ENCODE measurements at regions not wholly inside any gene's neighbourhood (a gene's known extent, or its start where the extent isn't known, plus 50 kb on each side); places are given as distances from the start of the nearest gene placed in this dataset.

DNA sequence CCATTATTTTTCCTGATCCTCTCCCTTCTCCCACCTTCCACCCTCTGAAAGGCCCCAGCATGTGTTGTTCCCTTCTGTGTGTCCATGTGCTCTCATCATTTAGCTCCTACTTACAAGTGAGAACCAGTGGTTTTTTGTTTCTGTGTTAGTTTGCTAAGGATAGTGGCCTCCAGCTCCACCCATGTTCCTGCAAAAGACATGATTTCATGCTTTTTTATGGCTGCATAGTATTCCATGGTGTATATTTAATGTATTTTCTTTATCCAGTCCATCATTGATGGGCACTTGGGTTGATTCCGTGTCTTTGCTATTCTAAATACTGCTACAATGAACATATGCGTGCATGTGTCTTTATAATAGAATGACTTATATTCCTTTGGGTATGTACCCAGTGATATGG, 89.4 kb upstream of the C1orf174 start:
- no peaks in the 10 kb centered on the region for H3K9me2 ChIP-seq (replicated peaks; ENCODE audit: control insufficient read depth, low read length)
- no peak overlapping the region for H3K4me3 ChIP-seq (ENCODE audit: low read length)
- H3K27ac ChIP-seq (ENCODE audit: low read depth, low read length) = no peak overlapping the region
- TF ChIP-seq, protein P1, sequence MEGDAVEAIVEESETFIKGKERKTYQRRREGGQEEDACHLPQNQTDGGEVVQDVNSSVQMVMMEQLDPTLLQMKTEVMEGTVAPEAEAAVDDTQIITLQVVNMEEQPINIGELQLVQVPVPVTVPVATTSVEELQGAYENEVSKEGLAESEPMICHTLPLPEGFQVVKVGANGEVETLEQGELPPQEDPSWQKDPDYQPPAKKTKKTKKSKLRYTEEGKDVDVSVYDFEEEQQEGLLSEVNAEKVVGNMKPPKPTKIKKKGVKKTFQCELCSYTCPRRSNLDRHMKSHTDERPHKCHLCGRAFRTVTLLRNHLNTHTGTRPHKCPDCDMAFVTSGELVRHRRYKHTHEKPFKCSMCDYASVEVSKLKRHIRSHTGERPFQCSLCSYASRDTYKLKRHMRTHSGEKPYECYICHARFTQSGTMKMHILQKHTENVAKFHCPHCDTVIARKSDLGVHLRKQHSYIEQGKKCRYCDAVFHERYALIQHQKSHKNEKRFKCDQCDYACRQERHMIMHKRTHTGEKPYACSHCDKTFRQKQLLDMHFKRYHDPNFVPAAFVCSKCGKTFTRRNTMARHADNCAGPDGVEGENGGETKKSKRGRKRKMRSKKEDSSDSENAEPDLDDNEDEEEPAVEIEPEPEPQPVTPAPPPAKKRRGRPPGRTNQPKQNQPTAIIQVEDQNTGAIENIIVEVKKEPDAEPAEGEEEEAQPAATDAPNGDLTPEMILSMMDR (IDR thresholded peaks at IDR 0.05; ENCODE audit: low read depth, low read length, poor library complexity, severe bottlenecking) = no peak
- no peak for TF ChIP-seq EZH2phosphoT487 (IDR thresholded peaks at IDR 0.05; ENCODE audit: borderline replicate concordance, low read length)
- H3K27me3 ChIP-seq (ENCODE audit: control insufficient read depth, low read length) = no peaks in the 10 kb centered on the region
- no peaks in the 10 kb centered on the region for H3K36me3 ChIP-seq (ENCODE audit: control insufficient read depth, low read length)
- no peaks in the 10 kb centered on the region; the same call in 1 of the 2 replicates for H3K9me3 ChIP-seq (ENCODE audit: control insufficient read depth, insufficient read depth, low read length)
- no peaks in the 10 kb centered on the region for H3F3A ChIP-seq (ENCODE audit: control insufficient read depth, insufficient read depth)
- peaks cover 14% of the 10 kb centered on the region for H3K4me1 ChIP-seq (ENCODE audit: control insufficient read depth, low read length)
- H3K79me2 ChIP-seq (ENCODE audit: control insufficient read depth, low read length) = no peaks in the 10 kb centered on the region
- H3K4me2 ChIP-seq (ENCODE audit: low read length) = no peak overlapping the region
- no peaks in the 10 kb centered on the region for H4K20me1 ChIP-seq (ENCODE audit: control insufficient read depth, insufficient read depth, low read depth, low read length)

- peaks cover 10% of the 10 kb centered on the region for H3K4me1 ChIP-seq (ENCODE audit: control insufficient read depth, low read length)
- no peaks in the 10 kb centered on the region for H3K27me3 ChIP-seq (ENCODE audit: control insufficient read depth, low read length)
- no peak overlapping the region for H3K4me2 ChIP-seq (ENCODE audit: low read length)
- no peaks in the 10 kb centered on the region for H3K79me2 ChIP-seq (ENCODE audit: control insufficient read depth, low read length)
- H3K36me3 ChIP-seq (ENCODE audit: control insufficient read depth, low read length) = no peaks in the 10 kb centered on the region
- no peaks in the 10 kb centered on the region for H3F3A ChIP-seq (ENCODE audit: control insufficient read depth, insufficient read depth)
- no peaks in the 10 kb centered on the region; the same call in 1 of the 2 replicates for H3K9me3 ChIP-seq (ENCODE audit: control insufficient read depth, insufficient read depth, low read length)
- TF ChIP-seq EZH2phosphoT487 (IDR thresholded peaks at IDR 0.05; ENCODE audit: borderline replicate concordance, low read length) = no peak
- TF ChIP-seq, protein P1 (IDR thresholded peaks at IDR 0.05; ENCODE audit: low read depth, low read length, poor library complexity, severe bottlenecking) = no peak
- no peak overlapping the region for H3K27ac ChIP-seq (ENCODE audit: low read depth, low read length)
- no peak overlapping the region for H3K4me3 ChIP-seq (ENCODE audit: low read length)
- H4K20me1 ChIP-seq (ENCODE audit: control insufficient read depth, insufficient read depth, low read depth, low read length) = no peaks in the 10 kb centered on the region
- no peaks in the 10 kb centered on the region for H3K9me2 ChIP-seq (replicated peaks; ENCODE audit: control insufficient read depth, low read length)
These were observed 92.1 kb upstream of the C1orf174 start for GRCh38 chr1:3992103-3992556.

- Histone ChIP-seq H4K20me1 (ENCODE audit: control insufficient read depth, insufficient read depth, low read depth, low read length) (no peaks in the 10 kb centered on the region), H3K4me2 (ENCODE audit: low read length) (no peak overlapping the region), H3K9me2 (replicated peaks; ENCODE audit: control insufficient read depth, low read length) (no peaks in the 10 kb centered on the region), H3K27me3 (ENCODE audit: control insufficient read depth, low read length) (no peaks in the 10 kb centered on the region), H3F3A (ENCODE audit: control insufficient read depth, insufficient read depth) (no peaks in the 10 kb centered on the region), H3K27ac (ENCODE audit: low read depth, low read length) (no peak overlapping the region), H3K9me3 (ENCODE audit: control insufficient read depth, insufficient read depth, low read length) (no peaks in the 10 kb centered on the region; the same call in 1 of the 2 replicates), H3K36me3 (ENCODE audit: control insufficient read depth, low read length) (no peaks in the 10 kb centered on the region), H3K4me3 (ENCODE audit: low read length) (no peak overlapping the region), H3K4me1 (ENCODE audit: control insufficient read depth, low read length) (peaks cover 10% of the 10 kb centered on the region), H3K79me2 (ENCODE audit: control insufficient read depth, low read length) (no peaks in the 10 kb centered on the region)
- TF ChIP-seq EZH2phosphoT487 (IDR thresholded peaks at IDR 0.05; ENCODE audit: borderline replicate concordance, low read length) = no peak
- TF ChIP-seq, protein P1 (IDR thresholded peaks at IDR 0.05; ENCODE audit: low read depth, low read length, poor library complexity, severe bottlenecking) = no peak
These were observed 92.7 kb upstream of the C1orf174 start for GRCh38 chr1:3992746-3993145.

All from DOHH2 (cell line).